Glutamatergic neuron (in vitro differentiated cells): ENCODE measurements at regions not wholly inside any gene's neighbourhood (a gene's known extent, or its start where the extent isn't known, plus 50 kb on each side); places are given as distances from the start of the nearest gene placed in this dataset.

Experiments used
- DNase-seq: peaks from one replicate; pipeline ENCODE4 v3.0.0; 2022
- H3K27ac Mint-ChIP-seq: one replicate; pipeline ENCODE4 v1.8.0; 2020; ENCODE audit warnings: mild to moderate bottlenecking, mixed read lengths, inconsistent platforms; ENCODE audit not compliant: unreplicated experiment
- H3K27me3 Mint-ChIP-seq: one replicate; pipeline ENCODE4 v1.8.0; 2020; ENCODE audit warnings: mild to moderate bottlenecking, moderate library complexity, mixed read lengths, inconsistent platforms; ENCODE audit not compliant: unreplicated experiment
- H3K36me3 Mint-ChIP-seq: one replicate; pipeline ENCODE4 v1.8.0; 2020; ENCODE audit warnings: mild to moderate bottlenecking, mixed read lengths, inconsistent platforms; ENCODE audit not compliant: unreplicated experiment
- H3K4me1 Mint-ChIP-seq: one replicate; pipeline ENCODE4 v1.8.0; 2020; ENCODE audit warnings: mild to moderate bottlenecking, low read depth, mixed read lengths, inconsistent platforms; ENCODE audit not compliant: unreplicated experiment
- H3K4me3 Mint-ChIP-seq: one replicate; pipeline ENCODE4 v1.8.0; 2020; ENCODE audit warnings: mild to moderate bottlenecking, mixed read lengths, inconsistent platforms; ENCODE audit not compliant: unreplicated experiment
- H3K9me3 Mint-ChIP-seq: one replicate; pipeline ENCODE4 v1.8.0; 2020; ENCODE audit warnings: mild to moderate bottlenecking, moderate library complexity, mixed read lengths, inconsistent platforms; ENCODE audit not compliant: unreplicated experiment
- TF ChIP-seq, protein P1 (sequence below): fragments of 200-600 bp; sonication (generic); IDR thresholded peaks from one replicate; pipeline ENCODE4 v1.5.0; 2021; ENCODE audit not compliant: partially characterized antibody, unreplicated experiment

DNA sequence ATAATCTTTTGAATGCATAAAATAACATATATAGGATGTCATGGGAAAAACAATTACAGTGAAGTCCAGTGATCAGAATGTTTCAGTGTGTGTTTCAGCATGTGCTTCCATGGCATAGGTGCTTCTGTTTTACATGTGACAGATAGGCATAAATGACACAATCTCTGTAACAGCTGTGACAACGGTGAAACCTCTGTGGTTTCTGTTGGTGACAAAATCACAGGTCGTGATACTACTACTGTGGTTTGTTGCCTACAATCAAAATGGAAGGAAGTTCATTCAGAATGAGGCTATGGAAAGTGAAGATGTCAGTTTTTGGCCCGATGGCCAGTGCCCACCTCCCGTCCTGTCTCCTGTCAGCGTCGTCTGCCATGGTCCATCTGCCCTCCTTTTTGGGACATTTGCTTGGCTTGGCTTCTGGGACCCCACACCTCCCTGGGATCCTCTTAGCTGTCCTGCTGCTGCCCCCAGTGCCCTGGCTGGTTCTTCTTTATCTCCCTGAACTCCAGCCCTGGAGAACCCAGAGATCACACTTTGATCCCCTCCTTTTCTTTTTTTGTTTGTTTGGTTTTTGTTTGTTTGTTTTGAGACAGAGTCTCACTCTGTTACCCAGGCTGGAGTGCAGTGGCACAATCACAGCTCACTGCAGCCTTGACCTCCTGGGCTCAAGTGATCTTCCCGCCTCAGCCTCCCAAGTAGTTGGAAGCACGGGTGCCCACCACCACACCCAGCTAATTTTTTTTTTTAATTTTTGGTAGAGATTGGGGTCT, 79.3 kb upstream of the NAA20 start:
- DNase-seq, result no peak
- Mint-ChIP-seq H3K4me1 (peaks cover 18% of the 10 kb centered on the region), H3K4me3 (no peak overlapping the region), H3K9me3 (peaks cover 3% of the 10 kb centered on the region), H3K27me3 (no peaks in the 10 kb centered on the region), H3K36me3 (peaks cover 24% of the 10 kb centered on the region), H3K27ac (peak overlapping the region; percentile 22)
- TF ChIP-seq, protein P1, sequence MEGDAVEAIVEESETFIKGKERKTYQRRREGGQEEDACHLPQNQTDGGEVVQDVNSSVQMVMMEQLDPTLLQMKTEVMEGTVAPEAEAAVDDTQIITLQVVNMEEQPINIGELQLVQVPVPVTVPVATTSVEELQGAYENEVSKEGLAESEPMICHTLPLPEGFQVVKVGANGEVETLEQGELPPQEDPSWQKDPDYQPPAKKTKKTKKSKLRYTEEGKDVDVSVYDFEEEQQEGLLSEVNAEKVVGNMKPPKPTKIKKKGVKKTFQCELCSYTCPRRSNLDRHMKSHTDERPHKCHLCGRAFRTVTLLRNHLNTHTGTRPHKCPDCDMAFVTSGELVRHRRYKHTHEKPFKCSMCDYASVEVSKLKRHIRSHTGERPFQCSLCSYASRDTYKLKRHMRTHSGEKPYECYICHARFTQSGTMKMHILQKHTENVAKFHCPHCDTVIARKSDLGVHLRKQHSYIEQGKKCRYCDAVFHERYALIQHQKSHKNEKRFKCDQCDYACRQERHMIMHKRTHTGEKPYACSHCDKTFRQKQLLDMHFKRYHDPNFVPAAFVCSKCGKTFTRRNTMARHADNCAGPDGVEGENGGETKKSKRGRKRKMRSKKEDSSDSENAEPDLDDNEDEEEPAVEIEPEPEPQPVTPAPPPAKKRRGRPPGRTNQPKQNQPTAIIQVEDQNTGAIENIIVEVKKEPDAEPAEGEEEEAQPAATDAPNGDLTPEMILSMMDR, result no peak

DNA sequence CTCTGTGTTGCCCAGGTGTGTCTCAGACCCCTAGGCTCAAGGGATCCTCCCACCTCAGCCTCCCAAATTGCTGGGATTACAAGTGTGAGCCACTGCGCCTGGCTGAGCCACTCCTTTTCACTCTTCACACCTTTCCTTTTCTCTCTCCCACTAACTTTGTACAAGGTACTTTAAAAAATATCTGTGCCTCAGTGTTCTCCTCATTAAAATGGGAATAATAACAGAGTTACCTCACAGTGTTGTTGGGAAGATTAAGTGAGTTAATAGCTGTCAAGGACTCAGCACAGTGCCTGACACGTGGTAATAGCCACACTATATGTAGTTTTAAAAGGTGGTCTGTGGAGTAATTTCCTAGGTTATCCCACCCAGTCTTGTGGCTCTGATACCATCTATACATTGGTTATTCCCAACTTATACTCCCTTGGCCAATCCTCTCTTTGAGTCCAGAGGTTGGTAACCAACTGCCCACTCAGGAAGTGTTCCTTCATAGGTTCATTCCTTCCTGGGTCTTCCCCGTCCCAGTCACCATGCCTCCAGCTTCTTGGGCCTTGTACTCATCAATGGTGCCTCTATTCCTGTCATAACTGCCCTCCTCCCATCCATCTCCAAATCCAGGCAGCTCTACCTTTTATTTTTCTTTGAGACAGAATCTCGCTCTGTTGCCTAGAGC, 78.6 kb upstream of the NAA20 start:
- DNase-seq, result no peak
- no peak overlapping the region for H3K4me3 Mint-ChIP-seq
- no peaks in the 10 kb centered on the region for H3K27me3 Mint-ChIP-seq
- peaks cover 18% of the 10 kb centered on the region for H3K4me1 Mint-ChIP-seq
- H3K27ac Mint-ChIP-seq, result no peak overlapping the region
- H3K36me3 Mint-ChIP-seq, result peaks cover 17% of the 10 kb centered on the region
- TF ChIP-seq, protein P1, result no peak
- H3K9me3 Mint-ChIP-seq, result no peaks in the 10 kb centered on the region

DNA sequence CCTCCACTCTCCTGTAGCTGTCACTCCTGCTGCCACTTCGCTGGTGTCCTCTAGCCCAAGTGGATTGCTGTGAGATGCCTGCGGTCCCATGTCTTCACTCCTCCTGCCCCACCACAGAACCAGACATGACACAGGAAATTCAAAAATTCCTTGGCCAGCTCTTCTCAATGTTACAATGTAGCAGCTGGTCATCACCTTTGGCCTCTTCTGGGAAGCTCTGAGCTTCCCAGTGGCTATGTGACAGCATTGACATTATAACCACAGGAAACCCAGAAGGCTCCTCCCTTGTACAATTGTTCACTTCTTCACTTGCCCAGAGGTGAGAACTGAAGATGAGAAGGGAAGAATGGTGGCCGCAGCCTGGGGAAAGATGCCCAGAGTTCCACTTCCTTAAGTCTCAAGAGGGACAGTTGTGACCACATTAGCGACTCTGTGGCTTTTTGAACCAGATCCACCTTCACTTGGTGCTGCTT, 76.1 kb upstream of the NAA20 start:
- H3K27ac Mint-ChIP-seq, result no peak overlapping the region
- peaks cover 2% of the 10 kb centered on the region for H3K27me3 Mint-ChIP-seq
- TF ChIP-seq, protein P1, result no peak
- no peak for DNase-seq
- H3K9me3 Mint-ChIP-seq, result peaks cover 3% of the 10 kb centered on the region
- peaks cover 17% of the 10 kb centered on the region for H3K36me3 Mint-ChIP-seq
- H3K4me3 Mint-ChIP-seq, result no peak overlapping the region
- peaks cover 6% of the 10 kb centered on the region for H3K4me1 Mint-ChIP-seq

DNA sequence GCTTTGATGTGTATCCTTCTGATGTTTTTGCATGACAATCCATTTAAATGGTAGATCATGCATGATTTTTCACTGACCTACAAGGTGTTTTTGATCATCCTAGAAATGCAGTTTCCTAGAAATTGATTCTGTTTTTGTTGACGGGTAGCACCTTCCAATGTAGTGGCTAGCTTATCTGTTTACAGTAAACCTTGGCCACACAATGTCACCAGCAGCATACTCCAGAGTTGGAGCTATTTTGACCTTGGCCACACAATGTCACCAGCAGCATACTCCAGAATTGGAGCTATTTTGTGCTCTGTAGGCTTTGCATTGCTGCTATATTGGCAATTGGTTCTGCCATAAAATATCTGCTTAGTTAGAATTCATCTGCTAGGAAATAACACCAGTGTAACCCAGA, 74.6 kb upstream of the NAA20 start:
- H3K27me3 Mint-ChIP-seq, result peaks cover 2% of the 10 kb centered on the region
- peaks cover 3% of the 10 kb centered on the region for H3K4me1 Mint-ChIP-seq
- DNase-seq, result no peak
- H3K36me3 Mint-ChIP-seq, result peaks cover 17% of the 10 kb centered on the region
- no peak overlapping the region for H3K27ac Mint-ChIP-seq
- TF ChIP-seq, protein P1, result no peak
- H3K9me3 Mint-ChIP-seq, result peaks cover 3% of the 10 kb centered on the region
- no peak overlapping the region for H3K4me3 Mint-ChIP-seq

DNA sequence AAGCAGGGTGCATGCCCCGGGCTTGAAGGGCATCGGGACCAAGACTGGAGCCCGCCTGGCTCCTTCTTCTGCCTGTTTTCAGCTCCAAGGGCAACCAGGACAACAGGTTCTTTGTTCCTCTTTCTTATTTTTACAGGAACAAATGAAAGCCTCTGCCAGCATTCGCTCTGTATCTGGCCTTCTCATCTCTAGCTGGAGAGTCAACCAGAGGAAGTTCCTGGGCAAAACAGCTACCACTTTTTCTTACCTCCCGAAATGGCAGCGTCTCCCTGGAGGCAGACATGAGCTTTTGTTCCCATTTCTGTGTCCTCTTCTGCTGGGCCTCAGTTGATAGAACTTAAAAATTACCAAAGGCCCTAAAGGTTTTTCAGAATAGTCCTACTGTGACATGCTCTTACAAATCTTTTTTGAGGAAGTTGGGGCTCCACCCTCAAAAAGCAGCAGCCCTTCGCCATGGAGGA, 74.1 kb upstream of the NAA20 start:
- no peak overlapping the region for H3K4me3 Mint-ChIP-seq
- peaks cover 4% of the 10 kb centered on the region for H3K4me1 Mint-ChIP-seq
- DNase-seq, result no peak
- peaks cover 4% of the 10 kb centered on the region for H3K27me3 Mint-ChIP-seq
- TF ChIP-seq, protein P1, result no peak
- H3K36me3 Mint-ChIP-seq, result peaks cover 17% of the 10 kb centered on the region
- H3K27ac Mint-ChIP-seq, result no peak overlapping the region
- peaks cover 5% of the 10 kb centered on the region for H3K9me3 Mint-ChIP-seq
